GM12878 (cell line): ENCODE measurements at regions not wholly inside any gene's neighbourhood (a gene's known extent, or its start where the extent isn't known, plus 50 kb on each side); places are given as distances from the start of the nearest gene placed in this dataset.
"Not testable (repeated sequence)": the region's sequence is repeated elsewhere in the genome, so short reads cannot be mapped to it uniquely, and the experiment has no call there.

ENCODE experiments used
- ATAC-seq: fragments of 200-7000 bp; cut with Tn5 transposase; 3 replicates; pipeline ENCODE4 v1.9.1; 2020; ENCODE audit warnings: mild to moderate bottlenecking, moderate library complexity
- BruUV-seq: library from RNA; stranded (reverse); fragments of 400-500 nt; replicated peaks from 2 replicates; lab custom pipeline; 2021; lab: Mats Ljungman, UMichigan
- CTCF ChIA-PET: fragments of 300-600 bp; sonication (Branson Sonifier 250); formaldehyde crosslinking; extraction: SDS; loops from one replicate; lab custom pipeline; 2021; ENCODE audit warnings: inconsistent platforms; lab: Yijun Ruan, JAX
- POLR2A ChIA-PET: fragments of 350-600 bp; formaldehyde crosslinking; extraction: SDS; loops from one replicate; lab custom pipeline; 2021; ENCODE audit warnings: inconsistent platforms; lab: Charles Lee
- RAD21 ChIA-PET: fragments of 300-600 bp; sonication (Branson Sonifier 250); formaldehyde crosslinking; loops from one replicate; lab custom pipeline; 2023; ENCODE audit warnings: antibody characterized with exemption; ENCODE audit not compliant: unreplicated experiment; lab: Charles Lee
- SMC1A ChIA-PET: fragments of 300-600 bp; sonication (Branson Sonifier 250); formaldehyde crosslinking; loops from one replicate; lab custom pipeline; 2023; ENCODE audit not compliant: unreplicated experiment, uncharacterized antibody; lab: Charles Lee
- DNase-seq: peaks from one replicate; pipeline ENCODE4 v3.0.0-alpha.2; 2011; ENCODE audit warnings: low read depth, low spot score
- FAIRE-seq: peaks from 3 replicates; lab custom pipeline; 2011; peaks lifted over from hg19 to GRCh38; lab: Jason Lieb, UNC
- H2AFZ ChIP-seq: 2 replicates; pipeline ENCODE4 v1.6.0; 2011; ENCODE audit warnings: low read depth, low read length, control low read depth; ENCODE audit not compliant: control insufficient read depth
- H3K27ac ChIP-seq: 2 replicates; pipeline ENCODE4 v1.5.1; 2011; ENCODE audit warnings: control low read depth; ENCODE audit not compliant: control insufficient read depth, insufficient read depth
- H3K27me3 ChIP-seq, 2 experiments: replicated peaks in 1 of 2; 2 replicates each; pipeline versions ENCODE4 v1.6.0 to v1.6.1; 2011; ENCODE audit warnings: low read length in 1 of 2; ENCODE audit not compliant: control insufficient read depth in 2 of 2, insufficient read depth in 2 of 2
- H3K36me3 ChIP-seq, 2 experiments: 2 replicates each; pipeline ENCODE4 v1.5.1; 2011; ENCODE audit warnings: low read length in 1 of 2; ENCODE audit not compliant: control insufficient read depth in 2 of 2, insufficient read depth in 2 of 2
- H3K4me1 ChIP-seq: 2 replicates; pipeline ENCODE4 v1.6.1; 2011; ENCODE audit warnings: mild to moderate bottlenecking, low read length, moderate library complexity, mixed read lengths; ENCODE audit not compliant: control insufficient read depth, insufficient read depth
- H3K4me2 ChIP-seq: 2 replicates; pipeline ENCODE4 v1.6.0; 2011; ENCODE audit warnings: control low read depth; ENCODE audit not compliant: control insufficient read depth, insufficient read depth
- H3K4me3 ChIP-seq: fragments of 200-600 bp; sonication (generic); 2 replicates; pipeline ENCODE4 v1.5.1; 2016
- H3K79me2 ChIP-seq: 2 replicates; pipeline ENCODE4 v1.6.0; 2011; ENCODE audit warnings: low read length; ENCODE audit not compliant: control insufficient read depth, insufficient read depth
- H3K9ac ChIP-seq: 2 replicates; pipeline ENCODE4 v1.8.0; 2011; ENCODE audit warnings: low read length, control low read depth, mixed read lengths; ENCODE audit not compliant: control insufficient read depth, insufficient read depth
- H3K9me3 ChIP-seq: replicated peaks from 3 replicates; pipeline ENCODE4 v1.5.1; 2011; ENCODE audit warnings: mild to moderate bottlenecking, low read length; ENCODE audit not compliant: control insufficient read depth, insufficient read depth
- H4K20me1 ChIP-seq: 2 replicates; pipeline ENCODE4 v1.6.0; 2011; ENCODE audit not compliant: control insufficient read depth, insufficient read depth
- E2F4 ChIP-seq: IDR thresholded peaks from 2 replicates; pipeline ENCODE4 v1.6.1; 2012; ENCODE audit warnings: low read depth, low read length, improper control_type of control experiment
- EZH2 ChIP-seq: IDR thresholded peaks from 2 replicates; pipeline ENCODE4 v1.6.1; 2012; ENCODE audit warnings: low read depth, mild to moderate bottlenecking, control low read depth, inconsistent platforms, low read length, borderline replicate concordance; ENCODE audit not compliant: control insufficient read depth
- GABPA ChIP-seq: IDR thresholded peaks from 2 replicates; pipeline ENCODE4 v1.6.1; 2014; ENCODE audit warnings: antibody characterized with exemption, low read depth, mild to moderate bottlenecking, inconsistent platforms
- PBX3 ChIP-seq: IDR thresholded peaks from 2 replicates; pipeline ENCODE4 v1.6.1; 2011; ENCODE audit warnings: mild to moderate bottlenecking, low read depth, low read length, moderate library complexity; ENCODE audit not compliant: insufficient replicate concordance
- RAD51 ChIP-seq: fragments of 450-650 bp; IDR thresholded peaks from 2 replicates; pipeline ENCODE4 v1.6.1; 2016; ENCODE audit warnings: moderate library complexity, mild to moderate bottlenecking, inconsistent platforms
- SREBF1 ChIP-seq: IDR thresholded peaks from 2 replicates; pipeline ENCODE4 v1.6.1; 2012; ENCODE audit warnings: mild to moderate bottlenecking, low read length
- SUPT20H ChIP-seq: IDR thresholded peaks from 2 replicates; pipeline ENCODE4 v1.6.1; 2011; ENCODE audit warnings: low read depth, mild to moderate bottlenecking, low read length, moderate library complexity, borderline replicate concordance; ENCODE audit not compliant: control insufficient read depth
- YY1 ChIP-seq: IDR thresholded peaks from 2 replicates; pipeline ENCODE4 v1.6.1; 2011; ENCODE audit warnings: low read depth, mild to moderate bottlenecking, low read length
- WGBS: methylation state at CpG from one replicate; pipeline ENCODE4 v1.1.6; 2016; ENCODE audit warnings: low lambda C conversion rate; ENCODE audit not compliant: insufficient replicate concordance, insufficient coverage; ENCODE audit errors: missing lambda C conversion rate; 5-methylcytosine and 5-hydroxymethylcytosine counted together
- in situ Hi-C: fragments of 300-500 bp; cut with MboI; formaldehyde crosslinking; loops from 9 replicates; pipeline ENCODE4 v1.14.3; 2018; ENCODE audit warnings: mixed read lengths
- intact Hi-C: fragments of 100-400 bp; cut with micrococcal nuclease; formaldehyde crosslinking; loops from one replicate; pipeline ENCODE4 v1.14.2; 2022; ENCODE audit not compliant: unreplicated experiment

GRCh38 chr12:61290473-61290872 is 969.7 kb upstream of the USP15 start:
- in situ Hi-C loops = no loop called here
- no peaks in the 10 kb centered on the region for H3K36me3 ChIP-seq
- H4K20me1 ChIP-seq = no peaks in the 10 kb centered on the region
- ChIA-PET POLR2A (no interaction called here), RAD21 (no interaction called here), SMC1A (no interaction called here), CTCF (no interaction called here)
- no peak overlapping the region for H3K9ac ChIP-seq
- H2AFZ ChIP-seq = no peak overlapping the region
- no peaks in the 10 kb centered on the region for H3K79me2 ChIP-seq
- no peaks in the 10 kb centered on the region for H3K27me3 ChIP-seq
- H3K4me3 ChIP-seq = no peak overlapping the region
- no peak for ATAC-seq
- no TSS peak for BruUV-seq
- H3K4me2 ChIP-seq = no peak overlapping the region
- 28% methylated on average over 2 of the region's 2 CpGs for WGBS
- H3K4me1 ChIP-seq = no peaks in the 10 kb centered on the region
- no peak for FAIRE-seq
- no peaks in the 10 kb centered on the region; the same call in 2 of the 3 replicates for H3K9me3 ChIP-seq
- no peak for TF ChIP-seq YY1
- TF ChIP-seq RAD51 = no peak
- TF ChIP-seq PBX3 = no peak
- no peak for TF ChIP-seq SUPT20H
- TF ChIP-seq SREBF1 = no peak
- TF ChIP-seq, all 136 proteins: peak for 0
- intact Hi-C loops = no loop called here
- no peak for DNase-seq
- no peak overlapping the region for H3K27ac ChIP-seq

GRCh38 chr12:61291647-61292046 is 968.6 kb upstream of the USP15 start:
- Histone ChIP-seq H3K27me3 (no peaks in the 10 kb centered on the region), H3K9me3 (no peaks in the 10 kb centered on the region; the same call in 2 of the 3 replicates), H2AFZ (no peak overlapping the region), H3K9ac (no peak overlapping the region), H3K4me2 (no peak overlapping the region), H3K36me3 (no peaks in the 10 kb centered on the region), H3K4me3 (no peak overlapping the region), H3K79me2 (no peaks in the 10 kb centered on the region), H4K20me1 (no peaks in the 10 kb centered on the region), H3K4me1 (no peaks in the 10 kb centered on the region), H3K27ac (no peak overlapping the region)
- RAD21 ChIA-PET = no interaction called here
- WGBS = 44% methylated on average over 2 of the region's 2 CpGs
- ATAC-seq (no peak), FAIRE-seq (no peak), DNase-seq (no peak)
- TF ChIP-seq EZH2 = no peak
- TF ChIP-seq E2F4 = no peak
- TF ChIP-seq GABPA = no peak
- POLR2A ChIA-PET = no interaction called here
- in situ Hi-C loops = no loop called here
- no TSS peak for BruUV-seq
- SMC1A ChIA-PET = interaction anchor here (0.6 kb wide), 1 partner anchor 156 kb away, joined by 3 read pairs; no protein-coding TSS in a partner anchor
- intact Hi-C loops = no loop called here
- CTCF ChIA-PET = no interaction called here

GRCh38 chr12:61294011-61294410 is 966.2 kb upstream of the USP15 start:
- in situ Hi-C loops, POLR2A ChIA-PET, H3K79me2 ChIP-seq, CTCF ChIA-PET, ATAC-seq, H3K4me1 ChIP-seq, H3K4me3 ChIP-seq, H3K27me3 ChIP-seq, SMC1A ChIA-PET, H3K27ac ChIP-seq, DNase-seq, FAIRE-seq, H2AFZ ChIP-seq, H3K9ac ChIP-seq, BruUV-seq, H3K9me3 ChIP-seq, H4K20me1 ChIP-seq, H3K36me3 ChIP-seq, RAD21 ChIA-PET, H3K4me2 ChIP-seq, intact Hi-C loops: not testable (repeated sequence)
- 47% methylated on average over 13 of the region's 13 CpGs for WGBS
